ENCODE measurements at regions not wholly inside any gene's neighbourhood (a gene's known extent, or its start where the extent isn't known, plus 50 kb on each side); places are given as distances from the start of the nearest gene placed in this dataset.
"Not testable (repeated sequence)": the region's sequence is repeated elsewhere in the genome, so short reads cannot be mapped to it uniquely, and the experiment has no call there.

DNA sequence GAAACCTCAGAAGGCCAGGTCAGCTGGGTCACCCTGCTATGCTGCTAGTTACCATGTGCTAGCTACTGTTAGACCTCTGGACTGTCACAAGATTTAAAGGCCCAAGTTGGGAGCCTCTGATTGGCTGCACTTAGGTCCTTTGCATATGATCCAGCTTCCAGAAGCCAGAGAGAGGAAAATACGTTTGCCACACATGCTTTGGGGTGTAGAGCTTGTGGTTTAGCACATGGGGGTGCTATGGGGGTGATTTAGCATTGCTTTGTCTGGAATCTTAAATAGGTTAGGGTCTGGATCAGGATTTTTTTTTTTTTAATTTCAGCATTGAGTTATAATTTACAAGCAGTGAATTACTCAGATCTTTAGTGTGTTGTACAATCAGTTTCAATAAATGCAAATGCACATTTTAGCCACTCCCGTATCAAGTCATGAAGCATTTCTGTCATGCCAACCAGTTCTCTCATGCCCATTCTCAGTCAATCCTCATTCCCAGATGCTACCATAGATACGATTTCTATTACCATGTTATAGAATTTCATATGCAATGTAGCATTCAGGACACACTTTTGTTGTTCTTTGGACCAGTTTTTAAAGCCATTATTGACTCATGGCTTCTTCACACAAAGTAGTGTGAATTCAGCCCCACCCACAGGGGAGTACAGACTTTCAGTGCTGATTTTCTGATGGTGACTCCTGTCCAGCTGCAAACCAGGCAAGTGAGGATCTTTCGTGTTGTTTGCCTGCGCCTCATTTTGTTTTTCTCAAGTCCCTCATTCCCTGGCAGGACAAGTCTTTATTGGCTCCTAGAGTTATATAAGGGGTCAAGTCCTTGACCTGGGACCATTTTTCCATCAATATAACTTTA is 250.4 kb downstream of the LRRC70 start:
- H4K20me1 ChIP-seq (ENCODE audit: insufficient read depth, low read length) = no peaks in the 10 kb centered on the region
- H3K36me3 ChIP-seq (replicated peaks; ENCODE audit: insufficient read depth, low read length) = no peaks in the 10 kb centered on the region
- H3K27ac ChIP-seq (ENCODE audit: low read length) = no peak overlapping the region
- TF ChIP-seq EZH2 (optimal IDR thresholded peaks at IDR 0.05; ENCODE audit: low read depth, low read length) = no peak
- TF ChIP-seq, protein P1, sequence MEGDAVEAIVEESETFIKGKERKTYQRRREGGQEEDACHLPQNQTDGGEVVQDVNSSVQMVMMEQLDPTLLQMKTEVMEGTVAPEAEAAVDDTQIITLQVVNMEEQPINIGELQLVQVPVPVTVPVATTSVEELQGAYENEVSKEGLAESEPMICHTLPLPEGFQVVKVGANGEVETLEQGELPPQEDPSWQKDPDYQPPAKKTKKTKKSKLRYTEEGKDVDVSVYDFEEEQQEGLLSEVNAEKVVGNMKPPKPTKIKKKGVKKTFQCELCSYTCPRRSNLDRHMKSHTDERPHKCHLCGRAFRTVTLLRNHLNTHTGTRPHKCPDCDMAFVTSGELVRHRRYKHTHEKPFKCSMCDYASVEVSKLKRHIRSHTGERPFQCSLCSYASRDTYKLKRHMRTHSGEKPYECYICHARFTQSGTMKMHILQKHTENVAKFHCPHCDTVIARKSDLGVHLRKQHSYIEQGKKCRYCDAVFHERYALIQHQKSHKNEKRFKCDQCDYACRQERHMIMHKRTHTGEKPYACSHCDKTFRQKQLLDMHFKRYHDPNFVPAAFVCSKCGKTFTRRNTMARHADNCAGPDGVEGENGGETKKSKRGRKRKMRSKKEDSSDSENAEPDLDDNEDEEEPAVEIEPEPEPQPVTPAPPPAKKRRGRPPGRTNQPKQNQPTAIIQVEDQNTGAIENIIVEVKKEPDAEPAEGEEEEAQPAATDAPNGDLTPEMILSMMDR (IDR thresholded peaks at IDR 0.05; ENCODE audit: low read length) = no peak
- no peak for TF ChIP-seq EZH2phosphoT487 (IDR thresholded peaks at IDR 0.05; ENCODE audit: low read length)
- no peak overlapping the region for H3K9ac ChIP-seq (ENCODE audit: low read length)
- H2AFZ ChIP-seq (ENCODE audit: low read length) = no peak overlapping the region
- H3K4me1 ChIP-seq (ENCODE audit: low read length) = no peaks in the 10 kb centered on the region
- no peaks in the 10 kb centered on the region for H3K79me2 ChIP-seq (ENCODE audit: low read length)
- no peaks in the 10 kb centered on the region for H3K9me2 ChIP-seq (replicated peaks; ENCODE audit: insufficient read depth, low read length)
- no peaks in the 10 kb centered on the region for H3K9me3 ChIP-seq (replicated peaks; ENCODE audit: insufficient read depth, low read length)
- no peak overlapping the region for H3K4me2 ChIP-seq (ENCODE audit: low read depth, low read length)
- no peak overlapping the region for H3K4me3 ChIP-seq (ENCODE audit: low read length)
- H3K27me3 ChIP-seq (replicated peaks; ENCODE audit: insufficient read depth, low read length) = no peaks in the 10 kb centered on the region
- no peak for DNase-seq
- H3F3A ChIP-seq (ENCODE audit: insufficient read depth, low read length) = no peaks in the 10 kb centered on the region

GRCh38 chr5:62825623-62826220 is 247.1 kb downstream of the LRRC70 start:
- no peaks in the 10 kb centered on the region for H3K79me2 ChIP-seq (ENCODE audit: low read length)

GRCh38 chr5:62824936-62825335 is 246.3 kb downstream of the LRRC70 start:
- DNase-seq = no peak
- Histone ChIP-seq H3K4me2 (ENCODE audit: low read depth, low read length) (no peak overlapping the region), H3K9me3 (replicated peaks; ENCODE audit: insufficient read depth, low read length) (no peaks in the 10 kb centered on the region), H4K20me1 (ENCODE audit: insufficient read depth, low read length) (no peaks in the 10 kb centered on the region), H2AFZ (ENCODE audit: low read length) (no peak overlapping the region), H3K4me3 (ENCODE audit: low read length) (no peak overlapping the region), H3K27ac (ENCODE audit: low read length) (no peak overlapping the region), H3K4me1 (ENCODE audit: low read length) (no peaks in the 10 kb centered on the region), H3K27me3 (replicated peaks; ENCODE audit: insufficient read depth, low read length) (no peaks in the 10 kb centered on the region), H3K36me3 (replicated peaks; ENCODE audit: insufficient read depth, low read length) (no peaks in the 10 kb centered on the region), H3K79me2 (ENCODE audit: low read length) (no peaks in the 10 kb centered on the region), H3K9ac (ENCODE audit: low read length) (no peak overlapping the region), H3F3A (ENCODE audit: insufficient read depth, low read length) (no peaks in the 10 kb centered on the region), H3K9me2 (replicated peaks; ENCODE audit: insufficient read depth, low read length) (no peaks in the 10 kb centered on the region)
- TF ChIP-seq, protein P1 (IDR thresholded peaks at IDR 0.05; ENCODE audit: low read length) = no peak
- no peak for TF ChIP-seq EZH2phosphoT487 (IDR thresholded peaks at IDR 0.05; ENCODE audit: low read length)
- TF ChIP-seq EZH2 (optimal IDR thresholded peaks at IDR 0.05; ENCODE audit: low read depth, low read length) = no peak

More at GRCh38 chr5:62825623-62826220, 247.1 kb downstream of the LRRC70 start:
- Histone ChIP-seq H3K4me1 (ENCODE audit: low read length) (no peaks in the 10 kb centered on the region), H3K9ac (ENCODE audit: low read length) (no peak overlapping the region), H4K20me1 (ENCODE audit: insufficient read depth, low read length) (no peaks in the 10 kb centered on the region), H3K27ac (ENCODE audit: low read length) (no peak overlapping the region), H2AFZ (ENCODE audit: low read length) (no peak overlapping the region), H3K27me3 (replicated peaks; ENCODE audit: insufficient read depth, low read length) (no peaks in the 10 kb centered on the region), H3K9me2 (replicated peaks; ENCODE audit: insufficient read depth, low read length) (no peaks in the 10 kb centered on the region), H3F3A (ENCODE audit: insufficient read depth, low read length) (no peaks in the 10 kb centered on the region), H3K9me3 (replicated peaks; ENCODE audit: insufficient read depth, low read length) (no peaks in the 10 kb centered on the region), H3K4me3 (ENCODE audit: low read length) (no peak overlapping the region), H3K36me3 (replicated peaks; ENCODE audit: insufficient read depth, low read length) (no peaks in the 10 kb centered on the region), H3K4me2 (ENCODE audit: low read depth, low read length) (no peak overlapping the region)
- TF ChIP-seq, protein P1 (IDR thresholded peaks at IDR 0.05; ENCODE audit: low read length) = no peak
- TF ChIP-seq EZH2phosphoT487 (IDR thresholded peaks at IDR 0.05; ENCODE audit: low read length) (no peak), EZH2 (optimal IDR thresholded peaks at IDR 0.05; ENCODE audit: low read depth, low read length) (no peak)
- DNase-seq = no peak

DNA sequence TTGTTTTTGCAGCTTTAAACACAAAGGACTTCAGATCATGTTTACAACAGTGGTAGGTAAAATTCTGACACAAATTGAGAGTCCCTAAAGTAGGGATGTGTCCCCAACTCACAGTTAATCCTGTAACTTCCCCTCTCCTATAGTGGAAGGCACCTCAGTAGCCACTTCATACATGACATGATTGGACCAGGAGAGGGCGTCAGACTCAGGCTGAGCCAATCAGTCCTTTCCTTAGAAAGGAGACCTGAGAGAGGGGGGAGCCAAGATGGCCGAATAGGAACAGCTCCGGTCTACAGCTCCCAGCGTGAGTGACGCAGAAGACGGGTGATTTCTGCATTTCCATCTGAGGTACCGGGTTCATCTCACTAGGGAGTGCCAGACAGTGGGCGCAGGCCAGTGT is 238.4 kb downstream of the LRRC70 start:
- not testable (repeated sequence) for H3K4me3 ChIP-seq (ENCODE audit: low read length); H3K9me2 ChIP-seq (replicated peaks; ENCODE audit: insufficient read depth, low read length); H3K27me3 ChIP-seq (replicated peaks; ENCODE audit: insufficient read depth, low read length); H3K4me2 ChIP-seq (ENCODE audit: low read depth, low read length); H3K9ac ChIP-seq (ENCODE audit: low read length); H3K36me3 ChIP-seq (replicated peaks; ENCODE audit: insufficient read depth, low read length); H2AFZ ChIP-seq (ENCODE audit: low read length); H3K9me3 ChIP-seq (replicated peaks; ENCODE audit: insufficient read depth, low read length); H3F3A ChIP-seq (ENCODE audit: insufficient read depth, low read length); H4K20me1 ChIP-seq (ENCODE audit: insufficient read depth, low read length); H3K27ac ChIP-seq (ENCODE audit: low read length); H3K4me1 ChIP-seq (ENCODE audit: low read length); DNase-seq; H3K79me2 ChIP-seq (ENCODE audit: low read length)
